ENCODE measurements at regions not wholly inside any gene's neighbourhood (a gene's known extent, or its start where the extent isn't known, plus 50 kb on each side); places are given as distances from the start of the nearest gene placed in this dataset.

DNA sequence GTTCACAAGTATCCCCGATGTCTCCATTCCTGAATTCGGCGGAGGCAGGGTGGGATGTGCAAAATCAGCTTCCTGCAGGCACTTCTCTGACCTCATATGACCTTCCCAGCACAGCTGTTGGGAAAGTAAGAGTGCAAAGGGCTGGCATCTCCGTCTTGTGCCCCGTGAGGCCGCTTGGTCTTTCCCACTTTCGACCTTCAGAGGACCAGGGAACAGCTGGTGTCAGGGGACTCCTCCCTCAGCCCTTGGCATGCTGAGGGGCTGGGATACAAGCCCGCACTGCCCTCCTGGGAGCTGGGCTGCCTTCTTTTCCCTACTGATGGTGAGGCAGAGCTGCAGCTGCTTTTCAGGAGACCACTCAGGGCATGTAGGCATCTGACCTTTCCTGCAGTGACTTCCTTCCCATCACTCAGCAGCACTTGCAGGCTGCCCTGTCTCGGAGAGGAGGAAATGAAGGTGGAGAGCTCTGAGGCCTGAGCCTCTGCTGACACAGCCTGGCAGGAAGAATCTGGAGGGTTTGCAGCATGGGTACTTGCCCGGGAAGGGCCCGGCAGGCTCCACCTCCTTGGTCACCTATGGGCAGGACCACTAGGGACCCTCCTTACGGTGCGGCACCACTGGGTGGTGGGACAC, 277.2 kb upstream of the HS6ST1 start:
- TF ChIP-seq, protein P1, sequence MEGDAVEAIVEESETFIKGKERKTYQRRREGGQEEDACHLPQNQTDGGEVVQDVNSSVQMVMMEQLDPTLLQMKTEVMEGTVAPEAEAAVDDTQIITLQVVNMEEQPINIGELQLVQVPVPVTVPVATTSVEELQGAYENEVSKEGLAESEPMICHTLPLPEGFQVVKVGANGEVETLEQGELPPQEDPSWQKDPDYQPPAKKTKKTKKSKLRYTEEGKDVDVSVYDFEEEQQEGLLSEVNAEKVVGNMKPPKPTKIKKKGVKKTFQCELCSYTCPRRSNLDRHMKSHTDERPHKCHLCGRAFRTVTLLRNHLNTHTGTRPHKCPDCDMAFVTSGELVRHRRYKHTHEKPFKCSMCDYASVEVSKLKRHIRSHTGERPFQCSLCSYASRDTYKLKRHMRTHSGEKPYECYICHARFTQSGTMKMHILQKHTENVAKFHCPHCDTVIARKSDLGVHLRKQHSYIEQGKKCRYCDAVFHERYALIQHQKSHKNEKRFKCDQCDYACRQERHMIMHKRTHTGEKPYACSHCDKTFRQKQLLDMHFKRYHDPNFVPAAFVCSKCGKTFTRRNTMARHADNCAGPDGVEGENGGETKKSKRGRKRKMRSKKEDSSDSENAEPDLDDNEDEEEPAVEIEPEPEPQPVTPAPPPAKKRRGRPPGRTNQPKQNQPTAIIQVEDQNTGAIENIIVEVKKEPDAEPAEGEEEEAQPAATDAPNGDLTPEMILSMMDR (IDR thresholded peaks at IDR 0.05) = no peak
- TF ChIP-seq POLR2A (IDR thresholded peaks at IDR 0.05) = no peak

Data from testis (tissue), 2 donors.